Cardiac muscle cell (in vitro differentiated cells and primary cell): ENCODE measurements at regions not wholly inside any gene's neighbourhood (a gene's known extent, or its start where the extent isn't known, plus 50 kb on each side); places are given as distances from the start of the nearest gene placed in this dataset.

Source experiments
- DNase-seq, 2 donors: peaks; one replicate each; pipeline versions ENCODE4 v3.0.0 to v3.0.0-alpha.2; 2010 to 2017; ENCODE audit warnings: low read depth in 1 of 2, low spot score in 1 of 2
- H3K27ac ChIP-seq: fragments of 200-600 bp; sonication (generic); 2 replicates; pipeline ENCODE4 v1.5.1; 2016
- H3K27me3 ChIP-seq: fragments of 200-600 bp; sonication (generic); 2 replicates; pipeline ENCODE4 v1.6.0; 2016; ENCODE audit warnings: control low read depth
- H3K36me3 ChIP-seq: fragments of 200-600 bp; sonication (generic); 2 replicates; pipeline ENCODE4 v1.5.1; 2016; ENCODE audit warnings: control low read depth
- H3K4me1 ChIP-seq: fragments of 200-600 bp; sonication (generic); 2 replicates; pipeline ENCODE4 v1.8.1; 2017; ENCODE audit warnings: low read depth, mild to moderate bottlenecking, mixed run types
- H3K4me3 ChIP-seq: fragments of 200-600 bp; sonication (generic); 2 replicates; pipeline ENCODE4 v1.5.1; 2016; ENCODE audit warnings: mild to moderate bottlenecking
- H3K9me3 ChIP-seq: fragments of 200-600 bp; sonication (generic); 2 replicates; pipeline ENCODE4 v1.5.1; 2017; ENCODE audit warnings: low read depth, mild to moderate bottlenecking, control low read depth
- CTCF ChIP-seq: IDR thresholded peaks from 2 replicates; pipeline ENCODE4 v1.5.1; 2012; ENCODE audit warnings: low read depth, mild to moderate bottlenecking, low read length

- no peaks in the 10 kb centered on the region for H3K9me3 ChIP-seq
- TF ChIP-seq CTCF: no peak
- DNase-seq: no peak
- no peak overlapping the region for H3K27ac ChIP-seq
- H3K36me3 ChIP-seq: no peaks in the 10 kb centered on the region
- no peaks in the 10 kb centered on the region for H3K4me1 ChIP-seq
- H3K4me3 ChIP-seq: no peak overlapping the region
- H3K27me3 ChIP-seq: no peaks in the 10 kb centered on the region
Measured at GRCh38 chr4:71081192-71081591, 87.7 kb downstream of the DCK start.

GRCh38 chr4:71093745-71094144 lies 100.3 kb downstream of the DCK start:
- no peak for DNase-seq
- Histone ChIP-seq H3K27me3 (no peaks in the 10 kb centered on the region), H3K9me3 (no peaks in the 10 kb centered on the region), H3K36me3 (no peaks in the 10 kb centered on the region), H3K27ac (no peak overlapping the region), H3K4me1 (peaks cover 10% of the 10 kb centered on the region), H3K4me3 (no peak overlapping the region)
- no peak for TF ChIP-seq CTCF

DNA sequence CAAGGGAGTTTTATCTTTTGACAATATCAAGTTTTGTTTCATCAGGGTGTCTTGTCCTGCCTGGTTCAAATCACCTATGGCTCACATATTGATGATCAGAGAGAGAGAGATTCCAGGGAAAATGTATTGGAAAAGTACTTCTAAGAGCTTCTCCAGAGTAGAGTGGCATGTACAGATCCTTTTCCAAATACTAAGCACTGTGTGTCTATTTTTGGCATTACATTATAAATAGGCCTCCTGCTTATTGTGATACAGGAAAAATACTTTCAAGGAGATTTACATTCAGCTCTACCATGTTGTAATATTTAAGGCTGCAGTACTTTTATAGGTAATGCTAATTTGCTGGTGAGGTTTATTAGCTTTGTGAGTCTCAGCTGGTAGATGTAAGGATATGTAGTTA lies 100.8 kb downstream of the DCK start:
- Histone ChIP-seq H3K4me1 (peaks cover 10% of the 10 kb centered on the region), H3K36me3 (no peaks in the 10 kb centered on the region), H3K4me3 (no peak overlapping the region), H3K9me3 (no peaks in the 10 kb centered on the region), H3K27ac (no peak overlapping the region), H3K27me3 (no peaks in the 10 kb centered on the region)
- DNase-seq: no peak
- no peak for TF ChIP-seq CTCF

GRCh38 chr4:71095141-71095540 lies 101.7 kb downstream of the DCK start:
- Histone ChIP-seq H3K9me3 (no peaks in the 10 kb centered on the region), H3K4me1 (peaks cover 10% of the 10 kb centered on the region), H3K36me3 (no peaks in the 10 kb centered on the region), H3K27ac (no peak overlapping the region), H3K4me3 (no peak overlapping the region), H3K27me3 (no peaks in the 10 kb centered on the region)
- TF ChIP-seq CTCF: no peak
- no peak for DNase-seq

DNA sequence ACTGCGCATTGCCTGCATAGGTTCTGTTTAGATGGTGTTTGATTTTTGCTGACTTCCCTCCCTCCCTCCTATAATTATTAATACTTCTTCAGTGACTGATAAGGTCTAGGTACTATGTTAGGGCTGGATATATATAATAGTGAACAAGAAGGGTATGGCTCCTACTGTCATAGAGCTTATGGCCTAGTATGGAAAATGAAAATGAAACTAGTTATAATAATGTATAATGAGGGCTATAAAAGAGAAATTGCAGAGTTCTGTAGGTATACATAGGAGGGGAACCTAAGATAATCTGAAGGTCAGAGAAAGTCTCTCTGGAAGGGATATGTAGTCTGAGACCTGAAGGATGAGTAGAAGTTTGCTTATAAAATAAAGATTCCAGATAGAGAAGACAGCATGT lies 102.1 kb downstream of the DCK start:
- Histone ChIP-seq H3K9me3 (no peaks in the 10 kb centered on the region), H3K36me3 (no peaks in the 10 kb centered on the region), H3K27me3 (no peaks in the 10 kb centered on the region), H3K4me1 (peaks cover 10% of the 10 kb centered on the region), H3K4me3 (no peak overlapping the region), H3K27ac (no peak overlapping the region)
- TF ChIP-seq CTCF: no peak
- no peak for DNase-seq

- DNase-seq: no peak
- Histone ChIP-seq H3K27me3 (no peaks in the 10 kb centered on the region), H3K27ac (no peak overlapping the region), H3K4me3 (no peak overlapping the region), H3K9me3 (no peaks in the 10 kb centered on the region), H3K36me3 (no peaks in the 10 kb centered on the region), H3K4me1 (no peaks in the 10 kb centered on the region)
- TF ChIP-seq CTCF: no peak
Measured at GRCh38 chr4:71107726-71108125, 114.3 kb downstream of the DCK start.
